Glomerular endothelial cell (primary cell): ENCODE measurements at regions not wholly inside any gene's neighbourhood (a gene's known extent, or its start where the extent isn't known, plus 50 kb on each side); places are given as distances from the start of the nearest gene placed in this dataset.

Experiments used
- DNase-seq: peaks from one replicate; pipeline ENCODE4 v3.0.0-alpha.2; 2011; ENCODE audit warnings: low read depth, low spot score; ENCODE audit errors: extremely low read depth

DNA sequence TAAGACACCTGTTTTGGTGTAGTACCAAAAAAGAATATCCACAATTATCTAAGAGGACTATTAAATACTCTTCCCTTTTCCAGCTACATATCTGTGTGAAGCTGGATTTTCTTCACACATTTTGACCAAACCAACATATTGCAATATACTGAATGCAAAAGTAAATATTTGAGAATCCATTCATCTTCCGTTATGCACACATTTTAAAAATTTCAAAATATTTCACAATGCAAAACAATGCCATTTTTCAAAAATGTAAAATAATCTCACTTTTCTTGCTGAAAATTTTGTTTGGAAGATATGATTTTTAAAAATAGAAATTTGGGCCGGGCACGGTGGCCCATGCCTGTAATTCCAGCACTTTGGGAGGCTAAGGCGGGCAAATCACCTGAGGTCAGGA lies 133.9 kb upstream of the FUT8 start:
- DNase-seq: no peak

DNA sequence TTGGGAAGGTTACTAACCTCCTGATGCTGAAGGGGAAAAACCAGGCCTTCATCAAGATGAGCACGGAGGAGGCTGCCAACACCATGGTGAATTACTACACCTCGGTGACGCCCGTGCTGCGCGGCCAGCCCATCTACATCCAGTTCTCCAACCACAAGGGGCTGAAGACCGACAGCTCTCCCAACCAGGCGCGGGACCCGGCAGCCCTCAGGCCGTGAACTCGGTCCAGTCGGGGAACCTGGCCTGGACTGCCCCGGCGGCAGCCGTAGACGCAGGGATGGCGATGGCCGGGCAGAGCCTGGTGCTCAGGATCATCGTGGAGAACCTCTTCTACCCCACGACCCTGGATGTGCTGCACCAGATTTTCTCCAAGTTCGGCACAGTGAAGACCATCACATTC lies 133.0 kb upstream of the FUT8 start:
- no peak for DNase-seq

DNA sequence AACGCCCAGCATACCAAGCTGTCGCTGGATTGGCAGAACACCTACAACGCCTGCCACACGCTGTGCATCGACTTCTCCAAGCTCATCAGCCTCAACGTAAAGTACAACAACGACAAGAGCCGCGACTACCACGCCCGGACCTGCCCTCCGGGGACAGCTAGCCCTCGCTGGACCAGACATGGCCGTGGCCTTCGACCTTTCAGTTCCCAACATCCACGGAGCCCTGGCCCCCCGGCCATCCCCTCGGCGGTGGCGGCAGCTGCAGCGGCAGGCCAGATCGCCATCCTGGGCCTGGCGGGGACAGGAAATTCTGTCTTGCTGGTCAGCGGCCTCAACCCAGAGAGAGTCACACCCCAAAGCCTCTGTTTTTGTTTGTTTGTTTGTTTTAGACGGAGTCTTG lies 132.6 kb upstream of the FUT8 start:
- no peak for DNase-seq

DNA sequence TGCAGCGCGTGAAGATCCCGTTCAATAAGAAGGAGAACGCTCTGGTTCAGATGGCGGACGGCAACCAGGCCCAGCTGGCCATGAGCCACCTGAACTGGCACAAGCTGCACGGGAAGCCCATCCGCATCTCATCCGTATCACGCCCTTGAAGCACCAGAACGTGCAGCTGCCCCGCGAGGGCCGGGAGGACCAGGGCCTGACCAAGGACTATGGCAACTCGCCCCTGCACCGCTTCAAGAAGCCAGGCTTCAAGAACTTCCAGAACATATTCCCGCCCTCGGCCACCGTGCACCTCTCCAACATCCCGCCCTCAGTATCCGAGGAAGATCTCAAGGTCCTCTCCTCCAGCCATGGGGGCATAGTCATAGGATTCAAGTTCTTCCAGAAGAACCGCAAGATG lies 131.9 kb upstream of the FUT8 start:
- DNase-seq: no peak

DNA sequence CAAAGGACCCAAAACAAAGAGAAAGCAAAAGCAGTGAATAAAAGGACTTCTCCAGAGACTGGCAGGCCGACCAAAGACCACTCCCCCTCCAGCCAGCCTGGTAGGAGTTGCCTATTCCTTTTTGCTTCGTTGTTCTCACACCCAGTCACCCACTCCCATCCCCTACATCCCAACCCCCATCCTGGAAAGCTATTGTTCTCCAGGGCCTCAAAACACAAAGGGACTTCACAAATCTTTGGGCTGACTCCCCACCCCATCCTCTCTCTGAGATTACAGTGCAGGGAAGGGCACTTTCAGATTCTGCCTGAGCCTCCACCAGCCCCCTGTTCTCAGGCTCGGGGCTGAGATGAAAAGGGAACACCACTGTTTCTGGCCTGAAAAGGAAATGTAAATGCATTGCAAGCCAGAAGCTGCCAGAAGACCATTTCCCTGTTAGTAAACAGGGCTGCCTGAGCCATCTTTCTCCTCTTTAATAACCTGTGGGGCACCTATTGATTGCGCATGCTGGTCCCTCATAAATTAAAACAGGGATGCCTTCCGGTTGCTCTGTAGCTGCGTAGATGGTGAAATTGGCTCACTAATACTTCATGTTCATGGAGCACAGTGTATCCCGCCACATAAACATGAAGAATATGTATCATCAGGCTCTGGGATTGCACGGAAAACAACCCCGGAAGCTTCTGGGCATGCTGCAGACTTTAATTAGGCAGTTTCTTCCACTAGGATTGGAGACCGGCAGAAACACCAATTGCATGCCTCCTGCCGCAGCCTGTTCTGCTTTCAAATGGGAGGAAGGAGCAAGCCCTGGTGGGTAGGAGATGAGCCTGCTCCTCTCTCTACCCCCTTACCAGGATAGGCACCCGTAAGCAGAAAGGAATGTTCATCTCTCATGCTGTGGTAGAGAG lies 130.3 kb upstream of the FUT8 start:
- DNase-seq: no peak

DNA sequence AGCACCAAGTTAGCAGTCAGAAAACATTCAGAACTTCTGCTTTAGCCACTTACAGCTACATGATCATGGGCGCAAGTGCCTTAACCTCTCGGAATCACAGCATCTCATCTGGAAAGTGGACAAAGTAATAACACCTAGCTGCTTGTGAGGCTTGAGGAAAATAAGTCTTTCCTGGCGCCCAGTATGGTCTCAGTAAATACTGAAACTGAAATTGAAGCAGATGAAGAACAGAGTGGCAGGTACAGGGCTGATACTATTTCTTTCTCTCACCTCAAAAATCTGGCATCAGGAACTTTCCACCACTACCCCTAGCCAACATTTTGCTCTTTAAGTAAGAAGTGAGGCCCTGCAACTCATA lies 129.7 kb upstream of the FUT8 start:
- DNase-seq: no peak

DNA sequence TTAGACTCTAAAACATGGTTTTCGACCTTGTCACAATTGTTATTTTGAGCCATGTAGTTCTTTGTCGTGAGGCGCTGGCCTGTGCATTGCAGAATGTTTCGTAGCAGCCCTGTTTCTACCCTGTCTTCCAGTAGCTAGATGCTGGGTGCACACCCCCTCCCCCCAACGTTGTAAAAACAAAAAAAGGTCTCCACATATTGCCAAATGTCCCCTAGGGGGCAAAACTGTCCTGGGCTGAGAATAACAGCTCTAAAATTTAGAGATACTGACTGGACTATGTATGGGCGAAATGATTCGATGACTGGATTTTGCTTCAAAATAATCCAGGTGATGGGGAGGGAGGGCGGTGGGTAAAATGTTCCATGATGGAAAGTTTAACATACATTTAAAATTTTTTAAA lies 126.1 kb upstream of the FUT8 start:
- DNase-seq: no peak

DNA sequence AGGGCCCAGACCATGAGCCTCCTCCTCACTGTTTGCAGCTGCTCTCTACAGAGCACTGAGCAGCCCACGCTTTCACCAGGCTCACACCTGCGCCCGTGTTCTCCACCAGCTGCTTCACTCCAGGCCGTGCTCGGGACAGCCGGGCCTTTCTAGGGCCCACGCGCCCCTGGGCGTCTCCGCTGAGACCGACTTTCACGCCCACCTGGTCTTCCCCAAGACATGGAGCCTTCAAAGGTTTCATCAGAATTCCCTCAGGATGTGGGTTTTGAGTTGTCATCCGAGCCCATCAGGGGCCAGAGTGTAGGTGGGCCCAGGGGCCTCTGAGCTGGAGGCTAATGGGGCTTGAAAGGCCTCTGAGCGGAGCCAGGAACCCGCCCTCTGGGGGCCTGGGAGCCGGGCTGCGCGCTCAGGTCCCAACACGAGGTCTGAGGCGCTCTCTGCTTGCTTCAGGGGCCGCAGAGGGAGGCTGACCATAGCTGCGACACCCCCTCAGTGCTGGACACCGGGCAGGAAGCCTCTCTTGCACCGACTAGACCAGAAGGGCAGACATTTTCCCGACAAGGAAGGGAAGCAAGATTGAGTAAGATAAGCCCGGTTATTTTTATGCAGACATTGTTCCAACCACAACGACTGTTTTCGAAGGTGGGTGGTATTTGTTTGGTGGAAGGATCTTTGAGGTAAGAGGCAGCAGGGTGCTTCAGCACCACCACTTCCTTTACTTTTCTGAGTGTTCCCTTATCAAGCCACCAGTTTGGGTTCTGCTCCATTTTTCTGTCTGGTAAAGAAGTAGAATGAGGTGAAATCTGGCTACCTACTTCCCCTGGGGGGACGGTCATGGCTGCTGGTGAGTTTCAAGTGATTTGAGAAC lies 125.0 kb upstream of the FUT8 start:
- DNase-seq: no peak

DNA sequence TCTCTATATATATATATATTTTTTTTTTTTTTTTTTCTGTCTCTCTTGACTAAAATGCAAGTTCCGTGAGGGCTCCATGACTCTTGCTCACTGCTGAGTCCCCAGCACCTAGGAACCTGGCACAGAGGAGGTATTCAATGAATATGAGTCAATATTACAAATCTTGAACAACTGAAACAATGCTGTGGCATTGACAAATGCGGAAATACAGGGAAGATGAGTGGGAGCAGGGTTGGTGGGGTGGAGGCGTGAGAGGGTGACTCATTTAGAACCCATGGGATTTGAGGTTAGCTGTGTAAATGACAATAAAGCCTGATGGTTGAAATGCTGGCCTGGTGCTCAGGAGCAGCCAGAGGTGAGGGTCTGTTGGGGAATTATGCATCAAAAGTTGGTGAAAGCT lies 121.7 kb upstream of the FUT8 start:
- no peak for DNase-seq

DNA sequence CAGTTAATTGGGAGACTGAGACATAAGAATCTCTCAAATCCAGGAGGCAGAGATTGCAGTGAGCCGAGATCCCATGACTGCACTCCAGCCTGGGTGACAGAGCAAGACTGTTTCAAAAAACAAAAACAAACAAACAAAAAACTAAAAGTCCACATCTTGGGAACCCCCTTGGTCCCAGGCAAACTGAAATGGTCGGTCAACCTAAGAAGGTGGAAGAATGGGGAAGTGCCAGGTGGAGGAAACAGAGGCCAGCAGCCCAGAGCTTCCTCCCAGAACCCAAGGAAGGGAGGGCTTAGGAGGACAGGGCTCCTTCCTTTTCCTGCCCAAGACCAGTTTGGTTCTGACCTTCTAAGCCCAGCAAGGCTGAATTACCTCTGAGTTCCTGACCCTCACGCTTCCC lies 121.0 kb upstream of the FUT8 start:
- no peak for DNase-seq

DNA sequence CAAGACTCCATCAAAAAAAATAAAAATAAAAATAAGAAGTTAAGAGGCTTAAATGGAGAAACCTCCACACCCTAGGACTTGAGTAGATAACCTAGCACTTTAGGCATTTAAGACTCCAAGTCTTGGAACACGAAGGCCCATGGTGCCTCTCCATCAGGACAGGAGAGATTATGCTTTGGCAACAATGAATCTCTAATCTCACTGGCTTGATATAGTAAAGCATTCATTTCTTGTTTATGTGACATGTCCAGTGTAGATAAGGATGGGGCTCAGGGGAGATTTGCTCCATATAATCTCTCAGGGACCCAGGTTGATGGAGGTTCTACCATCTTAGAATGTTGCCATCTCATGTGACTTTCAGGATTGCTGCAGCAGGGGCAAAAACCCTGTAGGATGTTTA lies 117.7 kb upstream of the FUT8 start:
- DNase-seq: no peak

DNA sequence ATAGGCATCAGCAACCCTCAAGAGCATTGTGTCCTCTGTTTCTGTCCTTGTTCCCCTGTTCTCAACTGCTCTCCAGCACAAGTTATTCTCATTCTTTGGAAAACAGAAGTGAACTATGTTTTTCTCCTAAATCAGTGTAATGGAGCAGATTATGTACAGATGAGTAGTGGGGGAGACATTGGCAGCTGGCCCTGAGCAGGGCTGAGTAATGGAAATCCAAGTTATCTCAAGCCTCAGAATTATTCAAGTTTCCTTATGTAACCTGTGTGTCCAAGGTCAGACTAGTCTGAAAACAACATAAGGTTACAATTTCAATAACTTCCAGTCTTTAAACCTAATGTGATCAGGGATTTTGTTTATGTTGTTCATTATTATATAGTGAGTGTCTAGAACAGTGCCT lies 116.1 kb upstream of the FUT8 start:
- DNase-seq: no peak

DNA sequence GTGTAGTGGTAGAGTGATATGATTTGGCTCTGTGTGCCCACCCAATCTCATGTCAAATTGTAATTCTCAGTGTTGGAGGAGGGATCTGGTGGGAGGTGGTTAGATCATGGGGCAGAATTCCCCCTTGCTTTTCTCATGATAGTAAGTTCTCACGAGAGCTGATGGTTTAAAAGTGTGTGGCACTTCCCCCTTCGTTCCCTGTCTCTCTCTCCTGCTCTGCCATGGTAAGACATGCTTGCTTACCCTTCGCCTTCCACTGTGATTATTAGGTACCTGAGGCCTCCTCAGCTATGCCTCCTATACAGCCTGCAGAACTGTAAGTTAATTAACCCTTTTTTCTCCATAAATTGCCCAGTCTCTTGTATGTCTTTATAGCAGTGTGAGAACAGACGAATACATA lies 115.7 kb upstream of the FUT8 start:
- no peak for DNase-seq

DNA sequence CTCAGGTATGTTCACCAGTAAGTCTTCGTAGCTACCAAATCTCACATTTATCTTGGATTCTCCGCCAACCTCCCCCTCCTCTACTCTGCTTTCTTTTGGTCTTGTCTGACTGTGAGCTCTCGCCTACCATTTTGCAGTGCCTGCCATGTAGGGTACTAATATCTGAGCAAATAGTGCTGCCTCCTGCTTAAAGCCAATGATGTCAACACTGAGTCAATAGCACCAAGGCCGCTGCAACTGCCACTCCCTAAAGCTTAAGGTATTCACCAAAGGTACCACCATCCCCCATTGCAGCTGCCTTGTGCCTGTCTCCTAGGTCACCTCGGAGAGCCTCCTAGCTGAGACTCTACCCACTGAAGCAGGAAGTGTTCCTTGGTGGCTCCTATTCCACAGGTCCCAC lies 114.8 kb upstream of the FUT8 start:
- DNase-seq: no peak

DNA sequence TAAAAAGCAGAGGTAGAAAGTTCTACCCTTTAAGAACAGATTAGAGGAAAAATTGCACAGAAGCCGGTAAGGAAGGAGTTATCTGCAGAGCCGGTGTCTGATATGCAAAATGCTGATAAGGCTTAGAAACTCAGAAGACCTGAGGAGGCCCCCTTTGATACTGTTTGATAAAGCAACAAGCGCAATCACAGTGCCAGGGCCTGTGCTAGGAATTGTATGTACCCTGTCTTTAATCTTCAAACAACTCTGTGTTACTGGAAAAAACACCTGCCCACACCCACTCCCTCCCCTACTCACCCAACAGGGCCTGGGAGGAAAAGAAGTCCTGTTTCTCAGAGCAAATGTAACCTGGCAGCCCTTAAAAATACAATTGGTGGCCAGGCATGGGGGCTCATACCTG lies 112.7 kb upstream of the FUT8 start:
- no peak for DNase-seq

DNA sequence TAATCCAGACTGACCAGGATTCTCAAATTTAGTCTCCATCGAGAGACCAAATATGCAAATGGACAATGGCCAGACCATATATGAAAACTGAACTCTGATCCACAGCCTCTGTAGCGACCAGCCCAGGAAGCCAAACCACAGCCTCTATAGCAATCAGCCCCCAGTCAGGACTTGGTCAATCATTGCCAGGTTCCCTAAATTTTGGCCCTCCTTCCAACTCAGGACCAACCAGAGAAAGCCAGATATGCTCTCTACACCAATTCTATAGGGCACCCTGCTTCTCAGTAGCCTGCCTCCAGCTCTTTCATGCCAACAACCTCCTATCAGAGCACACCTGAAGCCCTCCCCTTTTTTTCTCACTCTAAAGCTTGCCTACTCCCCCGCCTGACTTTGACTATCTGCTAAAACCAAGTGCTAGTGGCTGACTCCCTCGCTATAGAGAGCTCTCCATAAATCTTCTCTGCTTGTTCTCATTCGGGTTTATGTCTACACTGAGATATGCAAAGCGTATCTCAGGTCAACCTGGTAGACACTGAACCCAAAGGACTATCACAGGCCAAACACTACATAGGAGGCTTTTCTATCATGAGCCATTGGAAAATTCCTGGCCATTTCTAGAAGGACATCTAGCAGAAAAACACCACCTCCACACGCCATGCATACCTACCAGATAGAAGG lies 110.5 kb upstream of the FUT8 start:
- no peak for DNase-seq

DNA sequence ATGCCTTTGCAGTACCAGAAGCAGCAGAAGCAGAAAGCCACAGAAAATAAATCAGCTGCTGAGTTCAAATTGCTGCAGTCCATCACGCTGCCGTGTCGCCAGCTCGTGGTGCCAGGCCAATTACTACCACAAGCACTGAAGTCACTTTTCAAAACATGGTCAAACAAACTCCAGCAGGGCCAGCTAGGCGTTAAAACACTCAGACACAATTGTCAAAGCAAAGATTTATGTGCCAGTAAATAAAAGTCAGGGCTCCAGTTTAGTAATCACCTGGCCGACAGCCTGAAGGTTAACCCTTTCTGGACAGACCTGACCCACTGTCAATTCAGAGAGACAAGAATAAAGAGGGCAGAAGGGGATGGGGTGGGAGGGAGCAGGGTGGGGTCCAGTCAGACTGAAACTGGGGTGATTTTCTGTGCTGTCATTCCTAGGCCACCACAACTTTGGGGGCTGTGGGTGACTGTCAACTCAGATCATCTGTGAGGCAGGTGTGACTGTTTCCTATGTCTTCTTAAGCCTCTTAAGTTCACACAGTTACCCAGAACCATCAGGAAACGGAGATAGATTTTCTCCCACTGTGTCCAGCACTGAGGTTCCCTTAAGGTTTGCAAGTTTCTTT lies 109.8 kb upstream of the FUT8 start:
- no peak for DNase-seq

DNA sequence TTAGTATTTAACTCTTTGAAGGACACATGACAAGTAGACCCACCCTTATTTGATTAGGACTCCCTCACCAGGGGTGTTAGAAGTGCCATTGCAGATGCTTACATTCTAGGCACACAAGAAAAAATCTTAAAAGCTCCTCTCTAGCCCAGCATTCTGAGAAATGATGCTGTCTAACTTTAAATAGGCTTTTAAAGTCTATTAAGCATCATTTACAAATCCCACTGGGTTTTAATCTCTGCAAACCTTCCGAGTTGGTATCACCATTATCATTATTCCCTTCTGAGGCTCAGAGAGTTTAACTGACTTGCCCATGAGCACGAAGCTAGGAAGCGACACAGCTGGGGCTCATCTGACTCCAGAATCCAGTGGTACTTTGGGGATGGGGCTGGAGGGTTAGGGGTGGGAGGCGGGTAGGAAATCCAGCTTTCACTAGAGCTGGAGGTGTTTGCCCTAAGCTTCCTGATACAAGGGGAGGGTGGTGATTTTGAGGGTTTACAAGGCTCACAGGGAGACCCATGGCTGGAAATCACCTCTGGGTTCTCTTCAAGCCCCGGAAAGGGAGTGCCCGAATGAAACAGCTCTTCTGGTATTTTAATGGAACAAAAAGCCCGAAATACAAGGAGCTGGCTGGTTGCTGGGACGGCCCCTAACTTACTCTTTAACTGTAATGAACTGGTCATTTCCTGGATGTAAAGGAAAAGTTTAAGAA lies 109.2 kb upstream of the FUT8 start:
- DNase-seq: no peak

DNA sequence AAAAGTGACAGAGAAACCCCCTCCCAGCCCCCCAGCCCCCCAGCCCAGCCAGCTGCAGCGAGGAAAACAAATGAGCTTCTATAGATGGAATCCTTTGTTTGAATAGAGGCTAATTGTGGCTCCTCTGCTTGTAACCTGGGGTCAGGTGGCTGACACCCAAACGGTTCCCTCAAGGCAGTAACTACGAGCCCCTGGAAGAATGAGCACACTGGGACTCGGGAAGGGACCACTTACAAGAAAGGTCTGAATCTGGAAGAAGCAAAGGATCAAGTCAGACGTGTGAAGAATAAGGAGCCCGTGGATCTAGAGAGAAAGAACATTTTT lies 108.7 kb upstream of the FUT8 start:
- no peak for DNase-seq

DNA sequence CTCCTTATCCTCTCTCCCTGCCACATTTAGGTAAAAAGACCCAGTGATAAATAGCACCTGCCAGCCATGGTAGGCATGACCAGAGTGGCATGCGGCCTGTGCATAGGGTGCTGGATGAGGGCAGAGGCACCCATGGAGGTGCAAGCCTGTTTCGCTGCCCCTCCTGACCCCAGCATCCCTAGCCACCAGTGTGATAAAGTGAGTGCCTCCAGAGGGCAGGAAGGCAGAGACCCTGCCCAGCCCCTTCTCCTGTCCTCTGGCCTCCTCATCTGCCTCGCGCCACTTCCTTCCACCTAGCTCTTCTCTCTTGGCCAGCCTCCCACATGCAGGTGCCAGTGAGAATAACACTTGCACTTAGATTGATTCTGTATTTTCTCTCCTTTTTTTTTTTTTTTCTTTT lies 108.3 kb upstream of the FUT8 start:
- no peak for DNase-seq

DNA sequence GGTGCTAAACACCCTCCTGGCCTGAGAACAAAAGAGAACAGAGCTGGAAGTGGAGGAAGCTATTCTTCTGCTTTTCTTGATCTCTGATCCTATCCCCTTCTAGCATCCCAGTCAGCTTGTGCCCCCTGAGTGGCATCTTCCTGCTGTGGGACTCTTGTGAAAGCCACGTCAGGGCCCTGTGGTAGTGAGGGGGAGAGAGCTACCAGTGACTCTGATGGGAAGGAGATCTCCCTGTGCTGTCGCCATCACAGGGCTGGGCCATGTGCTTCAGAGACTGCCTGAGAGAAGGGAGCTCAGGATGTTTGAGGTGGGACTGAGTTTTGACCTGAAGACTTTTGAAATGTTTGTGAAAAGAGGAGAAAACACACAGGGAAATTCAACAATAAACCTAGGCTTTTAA lies 107.6 kb upstream of the FUT8 start:
- no peak for DNase-seq
